ENCODE measurements at regions not wholly inside any gene's neighbourhood (a gene's known extent, or its start where the extent isn't known, plus 50 kb on each side); places are given as distances from the start of the nearest gene placed in this dataset.
A peak's percentile ranks its signal among the peaks of the same experiment; 100 is the strongest.

- DNase-seq = peak; percentile 37
Observed at GRCh38 chr4:182022909-182023308, 220.3 kb upstream of the TENM3 start.

GRCh38 chr4:182023469-182023868 lies 219.7 kb upstream of the TENM3 start:
- no peak for DNase-seq

- no peak for DNase-seq
Observed at GRCh38 chr4:182042945-182043344, 200.3 kb upstream of the TENM3 start.

DNA sequence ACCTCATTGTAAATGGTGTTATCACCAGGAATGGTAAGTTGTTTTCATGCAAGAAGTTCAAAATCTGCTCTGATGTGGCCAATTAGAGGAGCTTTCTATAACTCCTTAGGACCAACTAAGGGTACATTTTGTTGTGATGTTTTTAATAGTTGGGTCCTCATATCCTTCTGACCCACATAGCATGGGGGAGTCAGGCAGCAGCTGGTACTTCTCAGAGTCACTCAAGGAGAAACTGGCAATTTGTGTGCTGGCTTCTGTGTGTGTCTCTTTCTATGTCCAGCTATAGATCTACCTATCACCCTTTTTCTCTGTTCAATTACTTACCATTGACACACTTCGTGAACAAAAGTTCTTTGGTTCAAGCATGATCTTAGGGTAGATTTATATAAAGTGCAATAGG lies 194.3 kb upstream of the TENM3 start:
- DNase-seq = no peak

GRCh38 chr4:182056866-182057265 lies 186.3 kb upstream of the TENM3 start:
- DNase-seq = no peak

- DNase-seq = no peak
Observed at GRCh38 chr4:182062458-182062857, 180.7 kb upstream of the TENM3 start.

DNA sequence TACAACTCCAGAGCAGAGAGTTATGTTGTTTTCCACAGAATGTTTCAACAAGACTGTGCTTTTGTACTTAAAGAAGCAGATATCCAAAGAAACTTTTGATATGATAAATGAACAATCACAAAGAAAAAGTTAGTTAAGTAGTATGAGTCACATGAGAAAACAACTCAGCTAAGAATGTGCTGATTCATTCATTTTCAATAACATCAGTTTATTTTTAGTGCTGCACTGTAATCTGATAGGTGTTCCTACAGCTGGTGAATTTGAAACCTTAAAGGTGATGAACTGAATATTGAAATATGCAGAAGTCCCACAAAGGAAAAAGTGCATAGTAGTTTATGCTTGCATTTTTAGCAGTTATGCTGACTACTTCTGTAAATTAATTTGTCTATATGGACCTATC lies 180.3 kb upstream of the TENM3 start:
- peak; percentile 19 for DNase-seq

- no peak for DNase-seq
Observed at GRCh38 chr4:182063651-182064050, 179.6 kb upstream of the TENM3 start.

- DNase-seq = no peak
Observed at GRCh38 chr4:182065255-182065654, 177.9 kb upstream of the TENM3 start.

- DNase-seq = no peak
Observed at GRCh38 chr4:182066037-182066436, 177.2 kb upstream of the TENM3 start.

DNA sequence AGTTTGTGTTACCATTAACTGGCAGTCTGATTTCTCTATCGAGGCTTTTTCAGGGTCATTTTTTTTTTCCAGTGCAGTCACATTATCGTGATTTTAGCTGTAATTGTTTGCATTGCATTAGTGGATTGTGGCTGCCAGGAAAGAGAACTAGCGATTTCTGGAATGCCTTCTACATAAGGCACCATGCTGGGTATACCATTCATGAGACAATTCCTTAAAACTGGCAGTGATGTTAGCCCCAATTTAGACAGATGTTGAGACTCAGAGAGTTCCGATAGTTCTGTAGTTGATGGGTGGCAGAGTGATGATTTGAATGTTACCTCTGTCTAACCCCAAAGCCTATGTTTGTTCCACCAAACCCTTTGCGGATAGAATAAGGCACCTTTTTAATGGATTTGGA lies 175.4 kb upstream of the TENM3 start:
- DNase-seq = no peak

DNA sequence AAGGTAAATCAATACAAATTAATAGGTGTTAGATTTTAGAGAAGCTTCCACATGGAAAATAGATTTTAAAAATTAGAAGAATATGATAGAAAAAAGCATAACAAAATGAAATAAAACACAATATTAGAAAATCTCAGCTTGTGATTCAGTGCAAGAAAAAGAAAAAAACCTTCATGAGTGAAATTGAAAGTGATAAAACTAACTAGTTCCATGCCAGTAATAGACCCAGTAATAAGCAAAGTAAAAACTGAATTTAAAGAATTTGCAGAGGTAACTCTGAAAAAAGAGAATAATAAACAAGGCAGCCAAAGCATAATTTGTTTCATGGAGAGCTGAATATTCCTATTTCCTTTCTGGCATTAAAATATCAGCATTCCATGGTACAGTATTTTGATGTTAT lies 174.3 kb upstream of the TENM3 start:
- DNase-seq = no peak

- DNase-seq = no peak
Observed at GRCh38 chr4:182073278-182073677, 169.9 kb upstream of the TENM3 start.

GRCh38 chr4:182074139-182074538 lies 169.1 kb upstream of the TENM3 start:
- no peak for DNase-seq

GRCh38 chr4:182074810-182075209 lies 168.4 kb upstream of the TENM3 start:
- peak; percentile 10 for DNase-seq

DNA sequence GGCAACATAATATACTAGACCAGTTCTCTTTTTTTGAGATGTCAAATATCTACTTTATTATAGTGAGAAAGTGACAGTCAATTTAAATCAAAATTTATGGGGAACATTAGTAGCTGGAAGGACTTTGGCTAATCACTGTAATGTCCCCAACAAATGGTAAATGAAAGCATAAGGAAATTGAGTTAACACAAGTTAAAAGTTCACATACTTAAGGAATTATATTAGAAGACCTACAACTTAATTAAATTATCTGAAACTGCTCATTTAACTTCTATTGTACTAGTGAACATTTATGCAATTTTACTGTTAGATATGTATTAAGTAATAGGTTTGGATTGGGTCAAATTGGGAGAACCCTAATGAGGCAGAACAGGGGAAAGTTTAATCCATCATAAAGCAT lies 160.3 kb upstream of the TENM3 start:
- DNase-seq = no peak

DNA sequence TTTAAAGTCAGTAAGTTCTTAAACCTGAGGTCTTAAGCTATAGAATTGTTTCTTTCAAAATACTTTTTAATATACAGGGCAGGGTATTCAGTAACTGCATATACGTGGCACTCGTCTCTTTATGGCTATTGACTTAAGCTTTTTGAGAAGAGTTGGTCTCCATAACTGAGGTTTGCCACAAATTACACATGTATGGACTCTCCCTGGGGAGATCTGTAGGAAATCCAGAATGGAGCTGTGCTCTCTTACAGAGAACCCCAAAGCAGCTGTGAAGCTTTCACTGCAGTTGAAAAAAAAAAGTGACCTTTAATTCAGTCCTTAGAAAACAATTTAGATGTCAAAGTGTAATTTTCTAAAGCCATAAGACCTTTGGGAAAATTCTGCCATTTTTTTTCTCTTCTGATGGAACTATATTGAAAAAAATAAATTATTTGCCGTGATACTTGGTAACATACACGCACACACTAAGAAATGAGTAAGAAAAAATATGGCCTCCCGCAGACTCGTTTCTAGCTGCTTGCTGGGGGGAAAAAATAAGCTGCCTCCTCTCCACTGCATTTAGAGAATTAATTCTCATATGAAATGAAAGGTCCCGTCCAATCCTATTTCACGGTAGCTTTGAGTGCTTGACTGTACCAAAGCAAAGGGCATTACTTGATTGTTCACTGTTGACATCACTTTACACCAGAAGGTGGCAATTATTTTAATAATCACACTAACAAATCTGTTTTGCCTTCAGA lies 159.4 kb upstream of the TENM3 start:
- DNase-seq = no peak

DNA sequence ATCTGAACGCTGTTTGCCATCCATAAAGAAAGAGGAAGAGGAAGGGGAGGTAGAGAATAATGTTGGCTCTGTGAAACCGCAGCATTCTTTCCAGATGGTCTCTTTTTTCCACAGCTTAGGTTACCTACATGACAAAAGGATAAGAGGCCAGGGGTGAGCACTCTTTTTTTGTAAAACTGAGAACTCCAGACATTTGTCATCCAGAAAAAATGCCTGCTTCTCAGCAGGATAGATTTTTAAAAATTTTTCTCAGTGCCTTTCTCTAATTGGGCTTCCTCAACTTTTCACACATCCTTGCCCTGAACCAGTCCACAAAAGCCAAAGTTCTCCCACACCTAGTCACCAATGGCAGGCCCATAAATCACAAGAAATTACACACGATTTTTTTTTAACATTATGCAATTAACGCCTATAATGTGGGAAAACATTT lies 158.1 kb upstream of the TENM3 start:
- no peak for DNase-seq

GRCh38 chr4:182089326-182089725 lies 153.9 kb upstream of the TENM3 start:
- no peak for DNase-seq

DNA sequence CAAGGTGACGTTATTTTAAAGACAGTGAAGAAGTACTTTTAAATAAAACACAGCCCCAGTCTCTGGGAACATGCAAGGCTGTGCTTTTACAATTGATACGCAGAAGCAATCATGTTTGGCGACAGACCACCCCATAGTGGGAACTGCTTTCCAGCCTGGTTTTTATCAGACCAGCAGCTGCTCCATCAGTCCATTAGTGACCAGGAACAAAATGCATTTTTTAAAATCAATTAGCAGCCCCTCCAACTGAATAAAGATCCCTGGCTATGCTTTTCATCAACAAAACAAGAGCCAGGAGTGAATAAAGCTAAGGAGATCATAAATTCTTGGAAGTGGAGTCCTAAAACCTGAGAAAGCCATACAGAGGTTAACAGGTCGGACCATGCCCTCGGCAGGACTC lies 153.0 kb upstream of the TENM3 start:
- DNase-seq = no peak

DNA sequence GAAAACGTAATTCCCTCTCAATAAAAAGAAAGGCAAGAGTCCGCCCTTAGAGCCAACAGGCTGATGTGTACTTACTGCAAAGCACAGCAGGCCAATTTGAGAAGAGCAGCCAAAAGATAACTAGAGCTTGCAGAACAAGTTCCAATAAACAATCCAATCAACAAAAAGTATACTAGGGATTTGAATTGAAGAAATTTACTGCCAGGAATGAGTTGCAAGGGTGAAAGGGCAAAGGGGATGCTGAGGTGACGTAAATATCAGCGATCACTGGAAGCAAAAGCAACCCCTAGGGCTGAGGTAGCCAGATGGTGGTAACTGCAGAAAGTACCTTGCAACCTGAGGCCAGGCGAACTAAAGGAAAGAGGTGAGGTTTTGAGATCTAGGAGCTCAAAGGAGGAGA lies 152.1 kb upstream of the TENM3 start:
- no peak for DNase-seq

- no peak for DNase-seq
Observed at GRCh38 chr4:182093431-182093831, 149.8 kb upstream of the TENM3 start.

DNA sequence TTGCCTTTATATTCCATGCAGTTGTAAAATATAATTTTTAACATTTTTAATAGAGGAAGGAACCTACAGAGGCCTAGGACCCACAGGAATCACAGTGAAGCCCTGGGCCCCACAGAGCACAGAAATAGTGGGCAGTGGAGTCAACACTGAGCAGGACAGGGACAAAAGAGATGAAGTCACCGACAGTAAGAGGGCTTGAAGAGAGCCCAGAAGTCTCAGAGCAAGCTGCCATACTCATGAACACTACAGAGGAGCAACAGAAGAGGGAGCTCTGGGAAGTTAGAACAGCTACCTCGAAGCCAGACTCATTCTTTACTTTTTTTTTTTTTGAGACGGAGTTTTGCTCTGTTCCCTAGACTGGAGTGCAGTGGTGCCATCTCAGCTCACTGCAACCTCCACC lies 149.3 kb upstream of the TENM3 start:
- no peak for DNase-seq

DNA sequence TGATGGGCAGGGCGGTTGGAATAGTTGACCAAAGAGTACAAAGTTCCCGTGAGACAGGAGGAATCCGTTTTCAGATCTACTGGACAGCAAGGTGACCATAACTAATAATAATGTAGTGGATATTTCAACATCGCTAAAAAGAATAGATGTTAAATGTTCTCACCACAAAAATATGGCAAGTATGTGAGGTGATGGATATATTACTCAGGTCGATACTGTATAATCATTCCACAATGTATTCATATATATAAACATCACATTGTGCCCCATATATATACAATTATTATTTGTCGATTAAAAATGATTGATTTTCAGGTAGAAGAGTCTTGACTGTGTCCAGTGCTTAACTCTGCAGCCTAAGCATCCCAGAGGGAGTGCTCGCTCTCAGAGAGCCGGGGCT lies 141.6 kb upstream of the TENM3 start:
- no peak for DNase-seq

- DNase-seq = no peak
Observed at GRCh38 chr4:182102576-182102975, 140.6 kb upstream of the TENM3 start.
